Gastrocnemius medialis (tissue), 4 donors: ENCODE measurements at regions not wholly inside any gene's neighbourhood (a gene's known extent, or its start where the extent isn't known, plus 50 kb on each side); places are given as distances from the start of the nearest gene placed in this dataset.

Experiments used
- CTCF ChIP-seq, 5 experiments: fragments of 450-650 bp in 3 of 5; fragments of 200-600 bp in 2 of 5; sonication (generic) in 2 of 5; IDR thresholded peaks in 4 of 5; conservative IDR thresholded peaks in 1 of 5; 1 replicate in 4 of 5; 2 replicates in 1 of 5; pipeline ENCODE4 v1.5.1; 2016 to 2019; ENCODE audit warnings: antibody characterized with exemption in 5 of 5, mild to moderate bottlenecking in 3 of 5, moderate library complexity in 3 of 5
- POLR2A ChIP-seq, 2 donors: fragments of 450-650 bp; IDR thresholded peaks; one replicate each; pipeline ENCODE4 v1.6.1; 2017; ENCODE audit warnings: antibody characterized with exemption in 2 of 2, mild to moderate bottlenecking in 2 of 2, moderate library complexity in 2 of 2

- TF ChIP-seq CTCF (IDR thresholded peaks at IDR 0.05 in 4 of 5, conservative IDR thresholded peaks at IDR 0.05 in 1 of 5) (no peak), POLR2A (IDR thresholded peaks at IDR 0.05) (no peak)
Measured at GRCh38 chr4:189740873-189741272, 199.8 kb upstream of the FRG1 start.
